Keratinocyte (primary cell): ENCODE measurements at regions not wholly inside any gene's neighbourhood (a gene's known extent, or its start where the extent isn't known, plus 50 kb on each side); places are given as distances from the start of the nearest gene placed in this dataset.

Source experiments
- CTCF ChIP-seq, 3 experiments: IDR thresholded peaks in 1 of 3; conservative IDR thresholded peaks in 1 of 3; optimal IDR thresholded peaks in 1 of 3; 2 replicates in 2 of 3; 3 replicates in 1 of 3; pipeline versions ENCODE3 to v1.5.1; 2011; ENCODE audit warnings: low read length in 3 of 3, mild to moderate bottlenecking in 3 of 3, moderate library complexity in 2 of 3, control low read depth in 1 of 3, inconsistent platforms in 1 of 3; ENCODE audit not compliant: insufficient read depth in 2 of 3; ENCODE audit errors: extremely low read depth in 1 of 3
- EZH2 ChIP-seq: IDR thresholded peaks from one replicate; pipeline ENCODE4 v1.6.1; 2012; ENCODE audit warnings: inconsistent platforms, mild to moderate bottlenecking, low read length, moderate library complexity

GRCh38 chr13:105591277-105591676, 944.2 kb downstream of the EFNB2 start:
- TF ChIP-seq EZH2 (no peak), CTCF (optimal IDR thresholded peaks at IDR 0.05 in 1 of 3, IDR thresholded peaks at IDR 0.05 in 1 of 3, conservative IDR thresholded peaks at IDR 0.05 in 1 of 3; ENCODE audit: extremely low read depth in 1 of 3, insufficient read depth in 2 of 3, low read length in 3 of 3) (no peak)
